ENCODE measurements at regions not wholly inside any gene's neighbourhood (a gene's known extent, or its start where the extent isn't known, plus 50 kb on each side); places are given as distances from the start of the nearest gene placed in this dataset.

- Mint-ChIP-seq H3K9me3 (ENCODE audit: unreplicated experiment) (no peaks in the 10 kb centered on the region), H3K36me3 (ENCODE audit: unreplicated experiment) (no peaks in the 10 kb centered on the region), H3K27me3 (ENCODE audit: unreplicated experiment) (peaks cover 3% of the 10 kb centered on the region), H3K4me3 (ENCODE audit: unreplicated experiment) (no peak overlapping the region), H3K4me1 (ENCODE audit: low read depth, unreplicated experiment) (no peaks in the 10 kb centered on the region), H3K27ac (ENCODE audit: unreplicated experiment) (no peak overlapping the region)
- no peak for DNase-seq
- TF ChIP-seq CTCF (IDR thresholded peaks at IDR 0.05; ENCODE audit: partially characterized antibody, unreplicated experiment) = no peak
These were observed 130.4 kb upstream of the PARP11 start for GRCh38 chr12:4003576-4003975.

- Mint-ChIP-seq H3K4me3 (ENCODE audit: unreplicated experiment) (no peak overlapping the region), H3K36me3 (ENCODE audit: unreplicated experiment) (no peaks in the 10 kb centered on the region), H3K27me3 (ENCODE audit: unreplicated experiment) (peaks cover 3% of the 10 kb centered on the region), H3K9me3 (ENCODE audit: unreplicated experiment) (peaks cover 3% of the 10 kb centered on the region), H3K4me1 (ENCODE audit: low read depth, unreplicated experiment) (no peaks in the 10 kb centered on the region), H3K27ac (ENCODE audit: unreplicated experiment) (no peak overlapping the region)
- TF ChIP-seq CTCF (IDR thresholded peaks at IDR 0.05; ENCODE audit: partially characterized antibody, unreplicated experiment) = no peak
- no peak for DNase-seq
These were observed 129.4 kb upstream of the PARP11 start for GRCh38 chr12:4002601-4003000.

- Mint-ChIP-seq H3K4me3 (ENCODE audit: unreplicated experiment) (no peak overlapping the region), H3K27ac (ENCODE audit: unreplicated experiment) (no peak overlapping the region), H3K36me3 (ENCODE audit: unreplicated experiment) (no peaks in the 10 kb centered on the region), H3K4me1 (ENCODE audit: low read depth, unreplicated experiment) (no peaks in the 10 kb centered on the region), H3K27me3 (ENCODE audit: unreplicated experiment) (peaks cover 3% of the 10 kb centered on the region), H3K9me3 (ENCODE audit: unreplicated experiment) (peaks cover 3% of the 10 kb centered on the region)
- DNase-seq = no peak
- TF ChIP-seq CTCF (IDR thresholded peaks at IDR 0.05; ENCODE audit: partially characterized antibody, unreplicated experiment) = no peak
These were observed 128.6 kb upstream of the PARP11 start for GRCh38 chr12:4001841-4002240.

- H3K27me3 Mint-ChIP-seq (ENCODE audit: unreplicated experiment) = peaks cover 3% of the 10 kb centered on the region
- H3K4me3 Mint-ChIP-seq (ENCODE audit: unreplicated experiment) = no peak overlapping the region
- no peak for DNase-seq
- TF ChIP-seq CTCF (IDR thresholded peaks at IDR 0.05; ENCODE audit: partially characterized antibody, unreplicated experiment) = no peak
- no peaks in the 10 kb centered on the region for H3K36me3 Mint-ChIP-seq (ENCODE audit: unreplicated experiment)
- H3K27ac Mint-ChIP-seq (ENCODE audit: unreplicated experiment) = no peak overlapping the region
- H3K4me1 Mint-ChIP-seq (ENCODE audit: low read depth, unreplicated experiment) = no peaks in the 10 kb centered on the region
- H3K9me3 Mint-ChIP-seq (ENCODE audit: unreplicated experiment) = peaks cover 3% of the 10 kb centered on the region
These were observed 127.8 kb upstream of the PARP11 start for GRCh38 chr12:4001031-4001430.

- H3K4me3 Mint-ChIP-seq (ENCODE audit: unreplicated experiment) = no peak overlapping the region
- no peak for TF ChIP-seq CTCF (IDR thresholded peaks at IDR 0.05; ENCODE audit: partially characterized antibody, unreplicated experiment)
- no peak for DNase-seq
- peaks cover 5% of the 10 kb centered on the region for H3K9me3 Mint-ChIP-seq (ENCODE audit: unreplicated experiment)
- H3K36me3 Mint-ChIP-seq (ENCODE audit: unreplicated experiment) = no peaks in the 10 kb centered on the region
- H3K27ac Mint-ChIP-seq (ENCODE audit: unreplicated experiment) = no peak overlapping the region
- peaks cover 5% of the 10 kb centered on the region for H3K27me3 Mint-ChIP-seq (ENCODE audit: unreplicated experiment)
- peaks cover 3% of the 10 kb centered on the region for H3K4me1 Mint-ChIP-seq (ENCODE audit: low read depth, unreplicated experiment)
These were observed 126.7 kb upstream of the PARP11 start for GRCh38 chr12:3999904-4000303.
